ENCODE measurements at regions not wholly inside any gene's neighbourhood (a gene's known extent, or its start where the extent isn't known, plus 50 kb on each side); places are given as distances from the start of the nearest gene placed in this dataset. TPM values are rescaled to one million over a fixed set of nuclear protein-coding genes. Genes with fewer than 3 reads are reported as not detected.

- Histone ChIP-seq H3K9ac (ENCODE audit: low read length) (no peak overlapping the region), H3K27ac (ENCODE audit: low read length in 2 of 2) (no peak overlapping the region), H2AFZ (ENCODE audit: insufficient read depth, low read depth, low read length, poor library complexity, severe bottlenecking) (no peak overlapping the region), H3K79me2 (ENCODE audit: control insufficient read depth, insufficient read depth, low read length) (no peaks in the 10 kb centered on the region), H3K27me3 (replicated peaks in 1 of 4; ENCODE audit: control extremely low read depth in 1 of 4, control insufficient read depth in 3 of 4, insufficient read depth in 4 of 4, low read length in 3 of 4) (no peaks in the 10 kb centered on the region), H3K9me3 (ENCODE audit: control extremely low read depth in 1 of 3, control insufficient read depth in 2 of 3, insufficient read depth in 1 of 3, low read length in 2 of 3) (no peaks in the 10 kb centered on the region), H3K36me3 (replicated peaks in 1 of 2; ENCODE audit: control extremely low read depth in 1 of 2, control insufficient read depth in 1 of 2, extremely low read depth in 1 of 2, insufficient read depth in 2 of 2, low read length in 1 of 2) (no peaks in the 10 kb centered on the region), H3K4me1 (ENCODE audit: control insufficient read depth in 2 of 2, insufficient read depth in 2 of 2, low read length in 2 of 2) (no peaks in the 10 kb centered on the region), H4K20me1 (ENCODE audit: control insufficient read depth, insufficient read depth, low read length, poor library complexity, severe bottlenecking) (no peaks in the 10 kb centered on the region), H3K4me3 (ENCODE audit: control extremely low read depth in 1 of 5, extremely low read depth in 1 of 5, insufficient read depth in 1 of 5, low read depth in 2 of 5, low read length in 4 of 5) (no peak overlapping the region), H3K4me2 (replicated peaks; ENCODE audit: low read depth, low read length, poor library complexity, severe bottlenecking) (no peak overlapping the region)
- ATAC-seq (ENCODE audit: low read depth): no peak
- CTCF ChIA-PET: no interaction called here
- WGBS (ENCODE audit: insufficient coverage): no CpG with 5 or more reads among the region's 1 CpG
- Mint-ChIP-seq H3K27ac (no peak overlapping the region), H3K27me3 (no peaks in the 10 kb centered on the region), H3K4me3 (no peak overlapping the region), H3K4me1 (peaks cover 4% of the 10 kb centered on the region), H3K9me3 (ENCODE audit: insufficient read depth) (no peaks in the 10 kb centered on the region)
- intact Hi-C loops (cut with micrococcal nuclease): no loop called here
- no peak for DNase-seq
- TF ChIP-seq EZH2 (IDR thresholded peaks at IDR 0.05; ENCODE audit: borderline replicate concordance, insufficient read depth, low read depth, low read length, poor library complexity, severe bottlenecking): no peak
- TF ChIP-seq CTCF (IDR thresholded peaks at IDR 0.05): no peak
- POLR2A ChIA-PET: no interaction called here
Measured at GRCh38 chr2:144571770-144572169, 51.9 kb upstream of the ZEB2 start.

GRCh38 chr2:144570566-144570965 lies 50.6 kb upstream of the ZEB2 start:
- CTCF ChIA-PET: no interaction called here
- POLR2A ChIA-PET: interaction anchor here (0.6 kb wide), 1 partner anchor 9 kb away, joined by 3 read pairs; no protein-coding TSS in a partner anchor

More at GRCh38 chr2:144570566-144570965, 50.6 kb upstream of the ZEB2 start:
- no peaks in the 10 kb centered on the region for H3K9me3 ChIP-seq (ENCODE audit: control extremely low read depth in 1 of 3, control insufficient read depth in 2 of 3, insufficient read depth in 1 of 3, low read length in 2 of 3)
- Mint-ChIP-seq H3K4me3 (no peak overlapping the region), H3K4me1 (peaks cover 4% of the 10 kb centered on the region), H3K9me3 (ENCODE audit: insufficient read depth) (no peaks in the 10 kb centered on the region), H3K27me3 (no peaks in the 10 kb centered on the region), H3K27ac (no peak overlapping the region)
- intact Hi-C loops (cut with micrococcal nuclease): no loop called here
- H3K4me1 ChIP-seq (ENCODE audit: control insufficient read depth in 2 of 2, insufficient read depth in 2 of 2, low read length in 2 of 2): no peaks in the 10 kb centered on the region
- H3K79me2 ChIP-seq (ENCODE audit: control insufficient read depth, insufficient read depth, low read length): no peaks in the 10 kb centered on the region
- peaks cover 0 to under 1% (median 0%) of the 10 kb centered on the region in 4 experiments for H3K27me3 ChIP-seq (replicated peaks in 1 of 4; ENCODE audit: control extremely low read depth in 1 of 4, control insufficient read depth in 3 of 4, insufficient read depth in 4 of 4, low read length in 3 of 4)
- no peak overlapping the region for H3K4me2 ChIP-seq (replicated peaks; ENCODE audit: low read depth, low read length, poor library complexity, severe bottlenecking)
- H2AFZ ChIP-seq (ENCODE audit: insufficient read depth, low read depth, low read length, poor library complexity, severe bottlenecking): no peak overlapping the region
- no peaks in the 10 kb centered on the region for H4K20me1 ChIP-seq (ENCODE audit: control insufficient read depth, insufficient read depth, low read length, poor library complexity, severe bottlenecking)
- H3K27ac ChIP-seq (ENCODE audit: low read length in 2 of 2): no peak overlapping the region
- no peak overlapping the region for H3K4me3 ChIP-seq (ENCODE audit: control extremely low read depth in 1 of 5, extremely low read depth in 1 of 5, insufficient read depth in 1 of 5, low read depth in 2 of 5, low read length in 4 of 5)
- ATAC-seq (ENCODE audit: low read depth) (no peak), DNase-seq (no peak)
- no peaks in the 10 kb centered on the region for H3K36me3 ChIP-seq (replicated peaks in 1 of 2; ENCODE audit: control extremely low read depth in 1 of 2, control insufficient read depth in 1 of 2, extremely low read depth in 1 of 2, insufficient read depth in 2 of 2, low read length in 1 of 2)
- 84% methylated on average over 2 of the region's 3 CpGs for WGBS (ENCODE audit: insufficient coverage)
- H3K9ac ChIP-seq (ENCODE audit: low read length): no peak overlapping the region
- TF ChIP-seq CTCF (IDR thresholded peaks at IDR 0.05) (no peak), EZH2 (IDR thresholded peaks at IDR 0.05; ENCODE audit: borderline replicate concordance, insufficient read depth, low read depth, low read length, poor library complexity, severe bottlenecking) (no peak)

Small RNAs in the stretch of these regions (small RNA-seq; reads per million reads assigned to genes)
- gene RF00019 (ENCODE audit: insufficient read length, low read depth, low replicate concordance) (not detected), gene RF01992 (ENCODE audit: insufficient read length, low read depth, low replicate concordance) (not detected), gene RNA5SP106 (ENCODE audit: insufficient read length, low read depth, low replicate concordance) (not detected), gene RNU6-692P (ENCODE audit: insufficient read length, low read depth, low replicate concordance) (not detected), gene RNU6-715P (ENCODE audit: insufficient read length, low read depth, low replicate concordance) (not detected), gene RNU7-2P (ENCODE audit: insufficient read length, low read depth, low replicate concordance) (not detected)
